ENCODE measurements at regions not wholly inside any gene's neighbourhood (a gene's known extent, or its start where the extent isn't known, plus 50 kb on each side); places are given as distances from the start of the nearest gene placed in this dataset.

- no peak for DNase-seq
Observed at GRCh38 chr5:93158841-93159240, 422.2 kb downstream of the NR2F1-AS1 start.

GRCh38 chr5:93156566-93156965, 424.5 kb downstream of the NR2F1-AS1 start:
- DNase-seq = no peak

- no peak for DNase-seq
Observed at GRCh38 chr5:93154535-93154934, 426.5 kb downstream of the NR2F1-AS1 start.

GRCh38 chr5:93153461-93153860, 427.6 kb downstream of the NR2F1-AS1 start:
- no peak for DNase-seq

- DNase-seq = no peak
Observed at GRCh38 chr5:93151896-93152295, 429.1 kb downstream of the NR2F1-AS1 start.

- no peak for DNase-seq
Observed at GRCh38 chr5:93151121-93151520, 429.9 kb downstream of the NR2F1-AS1 start.

- no peak for DNase-seq
Observed at GRCh38 chr5:93150311-93151012, 430.6 kb downstream of the NR2F1-AS1 start.

GRCh38 chr5:93145767-93146166, 435.3 kb downstream of the NR2F1-AS1 start:
- no peak for DNase-seq

GRCh38 chr5:93145019-93145418, 436.0 kb downstream of the NR2F1-AS1 start:
- no peak for DNase-seq

GRCh38 chr5:93141969-93142368, 439.1 kb downstream of the NR2F1-AS1 start:
- no peak for DNase-seq

GRCh38 chr5:93130624-93131490, 450.2 kb downstream of the NR2F1-AS1 start:
- DNase-seq = no peak

GRCh38 chr5:93126634-93127033, 454.4 kb downstream of the NR2F1-AS1 start:
- no peak for DNase-seq

- no peak for DNase-seq
Observed at GRCh38 chr5:93123127-93123526, 457.9 kb downstream of the NR2F1-AS1 start.

GRCh38 chr5:93122446-93122845, 458.6 kb downstream of the NR2F1-AS1 start:
- no peak for DNase-seq

- no peak for DNase-seq
Observed at GRCh38 chr5:93120771-93121170, 460.2 kb downstream of the NR2F1-AS1 start.

- no peak for DNase-seq
Observed at GRCh38 chr5:93120051-93120450, 461.0 kb downstream of the NR2F1-AS1 start.

- no peak for DNase-seq
Observed at GRCh38 chr5:93117751-93118531, 463.1 kb downstream of the NR2F1-AS1 start.

GRCh38 chr5:93107805-93108520, 473.1 kb downstream of the NR2F1-AS1 start:
- DNase-seq = peak in 1 of 2 experiments; percentile 5

- peak in 1 of 2 experiments; percentile 11 for DNase-seq
Observed at GRCh38 chr5:93107141-93107540, 473.9 kb downstream of the NR2F1-AS1 start.

GRCh38 chr5:93101661-93102060, 479.4 kb downstream of the NR2F1-AS1 start:
- DNase-seq = no peak

- DNase-seq = no peak
Observed at GRCh38 chr5:93100976-93101375, 480.0 kb downstream of the NR2F1-AS1 start.

GRCh38 chr5:93100428-93100827, 480.6 kb downstream of the NR2F1-AS1 start:
- DNase-seq = no peak

- no peak for DNase-seq
Observed at GRCh38 chr5:93099902-93100347, 481.1 kb downstream of the NR2F1-AS1 start.

Measured in NCI-H1930 (cell line).